Neural cell (in vitro differentiated cells): ENCODE measurements at regions not wholly inside any gene's neighbourhood (a gene's known extent, or its start where the extent isn't known, plus 50 kb on each side); places are given as distances from the start of the nearest gene placed in this dataset.

Experiments
- CTCF ChIP-seq: fragments of 450-650 bp; IDR thresholded peaks from 2 replicates; pipeline ENCODE4 v1.5.1; 2014; ENCODE audit warnings: antibody characterized with exemption, mild to moderate bottlenecking, moderate library complexity; ENCODE audit not compliant: poor library complexity, severe bottlenecking
- EP300 ChIP-seq: fragments of 450-650 bp; conservative IDR thresholded peaks from 2 replicates; pipeline ENCODE4 v1.6.1; 2014; ENCODE audit warnings: antibody characterized with exemption, mild to moderate bottlenecking, moderate library complexity; ENCODE audit not compliant: poor library complexity, severe bottlenecking
- EZH2 ChIP-seq: fragments of 200-600, 300-800 bp; shearing (Covaris generic), sonication (generic); IDR thresholded peaks from 2 replicates; pipeline ENCODE4 v1.6.1; 2014; ENCODE audit warnings: antibody characterized with exemption, low read length, borderline replicate concordance, mild to moderate bottlenecking; ENCODE audit not compliant: insufficient read depth, poor library complexity, severe bottlenecking
- MXI1 ChIP-seq: fragments of 450-650 bp; conservative IDR thresholded peaks from 2 replicates; pipeline ENCODE4 v1.6.1; 2014; ENCODE audit warnings: antibody characterized with exemption, mild to moderate bottlenecking; ENCODE audit not compliant: poor library complexity, severe bottlenecking
- POLR2AphosphoS5 ChIP-seq: IDR thresholded peaks from 2 replicates; pipeline ENCODE4 v1.6.1; 2012
- RAD21 ChIP-seq: fragments of 450-650 bp; conservative IDR thresholded peaks from 2 replicates; pipeline ENCODE4 v1.6.1; 2014; ENCODE audit warnings: antibody characterized with exemption, mild to moderate bottlenecking, moderate library complexity
- REST ChIP-seq: IDR thresholded peaks from 2 replicates; pipeline ENCODE4 v1.6.1; 2012; ENCODE audit warnings: borderline replicate concordance
- SMC3 ChIP-seq: fragments of 450-650 bp; conservative IDR thresholded peaks from 2 replicates; pipeline ENCODE4 v1.6.1; 2014; ENCODE audit warnings: antibody characterized with exemption, mild to moderate bottlenecking, moderate library complexity; ENCODE audit not compliant: poor library complexity
- TAF1 ChIP-seq: IDR thresholded peaks from 2 replicates; pipeline ENCODE4 v1.6.1; 2012; ENCODE audit warnings: low read depth

- TF ChIP-seq SMC3: no peak
- TF ChIP-seq CTCF: no peak
- no peak for TF ChIP-seq POLR2AphosphoS5
- no peak for TF ChIP-seq REST
- TF ChIP-seq EP300: no peak
- TF ChIP-seq TAF1: no peak
- no peak for TF ChIP-seq MXI1
- TF ChIP-seq EZH2: no peak
- TF ChIP-seq RAD21: no peak
These were observed 268.1 kb downstream of the TAFA4 start for GRCh38 chr3:68664276-68664675.
